ENCODE measurements at regions not wholly inside any gene's neighbourhood (a gene's known extent, or its start where the extent isn't known, plus 50 kb on each side); places are given as distances from the start of the nearest gene placed in this dataset.

DNA sequence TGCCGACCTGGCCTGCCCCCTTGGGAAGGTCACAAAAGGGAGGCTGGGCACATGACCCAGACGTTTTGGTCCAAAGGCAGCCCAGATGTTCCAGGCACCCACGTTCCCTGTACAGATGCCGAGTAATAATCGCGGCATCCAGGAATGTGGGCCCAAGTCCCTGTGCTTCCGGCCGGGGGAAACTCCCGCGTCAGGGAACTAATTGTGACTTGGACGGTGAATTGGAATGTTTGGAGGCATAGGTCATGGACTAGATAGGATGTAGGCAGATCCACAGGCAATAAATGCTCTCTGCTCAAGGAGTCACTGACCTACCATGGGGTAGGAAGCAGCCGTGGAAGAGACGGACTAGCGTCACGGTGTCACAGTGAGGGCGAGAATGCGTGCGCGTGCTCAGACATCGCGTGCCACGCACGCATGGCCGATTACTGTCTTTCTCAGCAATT, 178.4 kb downstream of the DUSP10 start:
- TF ChIP-seq CTCF (IDR thresholded peaks at IDR 0.05; ENCODE audit: insufficient read depth, low read length) = no peak
- no peak for DNase-seq (ENCODE audit: low read depth)
- no peak overlapping the region for H3K4me3 ChIP-seq (ENCODE audit: low read depth, low read length)

- no peak overlapping the region for H3K4me3 ChIP-seq (ENCODE audit: low read depth, low read length)
- no peak for DNase-seq (ENCODE audit: low read depth)
- TF ChIP-seq CTCF (IDR thresholded peaks at IDR 0.05; ENCODE audit: insufficient read depth, low read length) = no peak
These were observed 177.0 kb downstream of the DUSP10 start for GRCh38 chr1:221564891-221565290.

DNA sequence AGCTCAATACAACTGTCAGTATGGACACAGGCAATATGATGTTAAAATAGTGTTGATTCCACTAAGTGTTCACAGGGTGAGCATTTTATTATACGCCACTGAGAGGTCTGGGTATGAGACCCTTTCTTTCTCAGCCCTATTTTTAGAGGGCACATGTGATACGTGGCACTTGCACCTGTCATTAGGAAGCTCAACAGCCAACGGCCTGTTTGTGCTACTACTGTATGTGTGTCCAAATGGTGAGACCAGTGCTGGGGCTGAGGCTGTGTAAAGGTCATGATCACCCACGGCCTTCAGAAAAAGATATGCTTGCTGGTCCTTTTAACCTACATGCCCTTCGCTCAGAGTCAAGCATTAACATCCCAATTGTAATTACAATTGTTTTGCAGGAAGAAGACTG, 176.2 kb downstream of the DUSP10 start:
- DNase-seq (ENCODE audit: low read depth) = no peak
- no peak overlapping the region for H3K4me3 ChIP-seq (ENCODE audit: low read depth, low read length)
- TF ChIP-seq CTCF (IDR thresholded peaks at IDR 0.05; ENCODE audit: insufficient read depth, low read length) = no peak

DNA sequence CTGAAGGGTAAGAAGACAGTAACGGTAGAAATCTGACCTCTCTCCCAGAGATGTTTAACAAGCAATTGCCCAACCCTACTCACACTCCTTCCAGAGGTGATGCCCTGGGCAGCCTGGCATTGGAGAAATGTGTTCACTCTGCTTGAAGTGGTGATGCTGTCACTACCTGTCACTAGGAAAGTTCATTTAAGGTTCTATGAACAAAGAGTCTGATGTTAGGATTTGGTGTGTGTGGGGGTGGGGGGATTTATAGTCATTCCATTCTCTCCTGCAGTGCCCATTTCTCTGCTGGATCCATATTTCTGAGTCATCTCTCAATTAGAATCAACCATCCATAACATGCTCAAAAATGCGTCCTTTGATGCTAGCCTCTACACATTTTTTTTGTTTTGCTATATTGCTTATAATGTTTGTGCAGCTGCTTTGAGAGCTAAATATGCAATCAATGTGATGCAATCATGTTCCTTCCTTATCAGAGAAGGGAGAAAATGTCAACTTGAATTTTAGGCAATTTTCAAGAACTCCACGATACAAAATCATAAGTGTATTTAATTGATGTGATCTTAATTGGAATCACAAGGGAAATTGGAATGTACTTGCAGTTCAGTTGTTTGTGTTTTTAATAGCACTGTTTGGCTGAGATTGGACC, 173.9 kb downstream of the DUSP10 start:
- peak; percentile 8 for DNase-seq (ENCODE audit: low read depth)
- no peak for TF ChIP-seq CTCF (IDR thresholded peaks at IDR 0.05; ENCODE audit: insufficient read depth, low read length)
- no peak overlapping the region for H3K4me3 ChIP-seq (ENCODE audit: low read depth, low read length)

DNA sequence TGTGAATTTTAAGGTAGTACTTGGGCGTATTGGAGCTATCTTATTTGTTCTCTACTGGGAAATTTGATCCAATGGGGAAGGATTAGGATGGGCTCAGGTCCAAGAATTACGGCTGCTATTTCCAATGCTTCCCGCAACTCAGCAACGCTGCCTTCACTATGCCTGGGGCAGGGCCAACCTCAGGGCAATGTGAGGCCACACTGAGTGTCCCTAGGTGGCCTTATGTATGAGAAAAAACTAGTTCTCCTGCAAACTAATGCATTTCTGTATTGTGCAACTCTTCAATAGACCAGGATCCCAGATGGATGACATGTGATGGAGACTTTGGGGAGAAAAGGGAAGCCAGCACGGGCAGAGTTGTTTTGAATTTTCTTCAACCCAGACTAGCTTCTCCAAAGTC, 168.1 kb downstream of the DUSP10 start:
- no peak for TF ChIP-seq CTCF (IDR thresholded peaks at IDR 0.05; ENCODE audit: insufficient read depth, low read length)
- DNase-seq (ENCODE audit: low read depth) = no peak

GRCh38 chr1:221574529-221574928, 167.4 kb downstream of the DUSP10 start:
- no peak for DNase-seq (ENCODE audit: low read depth)
- TF ChIP-seq CTCF (IDR thresholded peaks at IDR 0.05; ENCODE audit: insufficient read depth, low read length) = no peak
- no peak overlapping the region for H3K4me3 ChIP-seq (ENCODE audit: low read depth, low read length)

More for the DNA sequence above, 168.1 kb downstream of the DUSP10 start:
- H3K4me3 ChIP-seq (ENCODE audit: low read depth, low read length) = no peak overlapping the region

DNA sequence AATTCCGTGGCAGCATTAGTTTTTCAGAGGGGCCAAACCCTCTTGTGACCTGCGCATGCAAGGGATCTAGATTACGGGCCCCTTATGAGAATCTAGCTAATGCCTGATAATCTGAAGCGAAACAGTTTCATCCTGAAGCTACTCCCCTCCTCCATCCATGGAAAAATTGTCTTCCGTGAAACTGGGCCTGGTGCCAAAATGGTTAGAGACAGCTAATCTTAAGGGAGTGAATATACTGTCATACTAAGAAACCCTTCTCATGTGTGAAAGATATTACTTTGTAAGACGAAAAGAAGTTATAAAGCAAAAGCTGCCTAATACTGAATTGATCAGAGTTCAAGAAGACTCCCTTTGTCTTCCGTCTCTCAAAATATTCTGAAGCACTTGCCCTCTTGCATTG, 166.3 kb downstream of the DUSP10 start:
- TF ChIP-seq CTCF (IDR thresholded peaks at IDR 0.05; ENCODE audit: insufficient read depth, low read length) = no peak
- H3K4me3 ChIP-seq (ENCODE audit: low read depth, low read length) = no peak overlapping the region
- peak; percentile 23 for DNase-seq (ENCODE audit: low read depth)

Data from fibroblast of the aortic adventitia (primary cell).